Vagina (tissue), 2 donors: ENCODE measurements at regions not wholly inside any gene's neighbourhood (a gene's known extent, or its start where the extent isn't known, plus 50 kb on each side); places are given as distances from the start of the nearest gene placed in this dataset.
"Not testable (repeated sequence)": the region's sequence is repeated elsewhere in the genome, so short reads cannot be mapped to it uniquely, and the experiment has no call there.

ENCODE experiments used
- CTCF ChIP-seq, 3 experiments: fragments of 450-650 bp in 2 of 3; fragments of 200-600 bp in 1 of 3; sonication (generic) in 1 of 3; IDR thresholded peaks; one replicate each; pipeline ENCODE4 v1.5.1; 2017 to 2019; ENCODE audit warnings: antibody characterized with exemption in 3 of 3, mild to moderate bottlenecking in 2 of 3, moderate library complexity in 2 of 3
- POLR2A ChIP-seq, 2 donors: fragments of 450-650 bp; IDR thresholded peaks; one replicate each; pipeline ENCODE4 v1.6.1; 2017; ENCODE audit warnings: antibody characterized with exemption in 2 of 2, mild to moderate bottlenecking in 2 of 2, moderate library complexity in 2 of 2
- POLR2AphosphoS5 ChIP-seq, 2 donors: sonication (generic); formaldehyde crosslinking; IDR thresholded peaks; one replicate each; pipeline ENCODE4 v1.9.0; 2017; ENCODE audit warnings: antibody characterized with exemption in 2 of 2, mild to moderate bottlenecking in 2 of 2, low read depth in 1 of 2; ENCODE audit not compliant: insufficient read depth in 1 of 2

- not testable (repeated sequence) for TF ChIP-seq POLR2A (IDR thresholded peaks at IDR 0.05); CTCF (IDR thresholded peaks at IDR 0.05); POLR2AphosphoS5 (IDR thresholded peaks at IDR 0.05; ENCODE audit: insufficient read depth in 1 of 2, low read depth in 1 of 2)
Measured at GRCh38 chr10:34892521-34892920, 77.4 kb upstream of the PARD3 start.
